Stimulated activated CD4-positive, alpha-beta T cell treated with anti-CD3 and anti-CD28 coated beads, Interleukin-4, amount 100 ng/mL, for 1 hour (primary cell): ENCODE measurements at regions not wholly inside any gene's neighbourhood (a gene's known extent, or its start where the extent isn't known, plus 50 kb on each side); places are given as distances from the start of the nearest gene placed in this dataset.
"Not testable (repeated sequence)": the region's sequence is repeated elsewhere in the genome, so short reads cannot be mapped to it uniquely, and the experiment has no call there.

ENCODE experiments used
- DNase-seq: peaks from one replicate; pipeline ENCODE4 v3.0.0-alpha.2; 2020

DNA sequence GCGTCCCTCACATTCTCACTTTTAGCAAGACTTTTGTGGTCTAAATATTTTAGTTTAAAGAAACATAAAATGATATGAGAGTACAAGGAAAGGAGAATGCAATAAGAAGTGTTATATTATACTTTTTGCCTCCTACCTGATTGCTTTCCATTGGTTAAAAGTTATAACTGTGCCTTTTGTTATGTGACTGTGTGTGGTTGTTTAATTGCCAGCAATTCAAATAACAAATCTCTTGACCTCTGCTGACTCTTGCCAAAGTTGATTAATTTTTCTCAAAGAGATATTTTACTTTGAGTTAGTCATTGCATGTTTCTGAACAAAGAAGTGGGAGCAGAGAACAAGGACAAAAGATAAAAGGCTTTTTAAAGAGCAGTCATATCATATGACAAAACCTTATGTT is 599.5 kb downstream of the SUCLG1 start:
- DNase-seq, result no peak

DNA sequence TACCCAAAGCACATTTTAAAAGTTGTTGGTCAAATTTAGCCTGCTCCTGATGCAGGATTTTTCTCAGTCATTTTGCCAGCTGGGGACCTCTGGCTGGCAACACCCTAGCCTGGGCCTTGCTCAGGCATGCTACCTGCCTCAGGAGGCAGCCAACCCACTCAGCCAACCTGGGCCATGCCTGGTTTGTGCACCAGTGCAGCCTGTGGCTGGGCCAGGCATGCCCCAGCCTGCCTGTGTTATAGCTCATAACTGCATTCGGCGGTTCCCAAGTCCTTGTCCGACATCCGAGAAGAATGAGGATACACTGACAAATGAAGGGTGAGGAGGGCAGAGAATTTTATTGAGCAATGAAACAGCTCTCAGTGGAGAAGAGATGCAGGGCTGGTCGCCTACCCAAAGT is 608.0 kb downstream of the SUCLG1 start:
- DNase-seq, result no peak

DNA sequence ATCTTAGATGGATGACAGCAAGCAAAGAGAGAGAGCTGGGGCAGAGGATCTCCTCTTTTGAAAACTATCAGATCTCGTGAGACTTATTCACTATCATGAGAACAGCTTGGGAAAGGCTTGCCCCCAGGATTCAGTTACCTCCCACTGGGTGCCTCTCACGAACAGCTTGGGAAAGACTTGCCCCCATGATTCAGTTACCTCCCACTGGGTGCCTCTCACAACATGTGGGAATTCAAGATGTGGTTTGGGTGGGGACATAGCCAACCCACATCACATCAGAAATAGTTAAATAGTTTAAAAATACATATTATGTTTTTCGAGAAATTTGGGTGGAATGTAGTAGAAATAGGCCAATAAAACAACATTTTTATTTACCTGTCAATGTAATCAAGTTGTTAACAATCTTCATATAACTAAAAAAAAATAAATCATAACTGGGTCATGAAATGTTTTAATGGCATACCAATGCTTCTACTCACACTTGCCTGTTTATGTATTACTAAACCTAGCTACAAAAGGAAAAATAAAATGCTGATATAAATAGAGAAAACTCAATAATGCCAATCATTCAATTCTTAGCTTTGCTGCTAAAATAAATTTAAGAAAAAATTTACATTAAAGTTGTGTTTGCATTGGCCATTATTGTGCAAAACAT is 608.9 kb downstream of the SUCLG1 start:
- no peak for DNase-seq

DNA sequence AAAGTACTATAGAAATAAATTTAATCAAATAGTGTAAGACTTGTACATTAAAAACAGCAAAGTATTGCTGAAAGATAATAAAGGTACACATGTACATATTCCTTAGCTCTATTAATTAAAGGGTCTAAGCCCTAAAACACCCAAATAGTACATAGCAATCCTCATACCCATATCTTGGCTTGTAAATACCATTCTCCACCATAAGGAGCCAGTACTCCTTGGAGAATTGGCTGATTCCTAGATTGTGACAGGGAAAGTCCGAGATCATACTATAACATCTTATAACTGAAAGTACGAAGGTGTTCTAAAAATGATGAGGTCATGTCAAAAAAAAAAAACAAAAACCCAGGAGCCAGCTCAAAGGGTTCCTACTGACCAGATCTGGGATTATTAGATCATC is 614.6 kb downstream of the SUCLG1 start:
- no peak for DNase-seq

DNA sequence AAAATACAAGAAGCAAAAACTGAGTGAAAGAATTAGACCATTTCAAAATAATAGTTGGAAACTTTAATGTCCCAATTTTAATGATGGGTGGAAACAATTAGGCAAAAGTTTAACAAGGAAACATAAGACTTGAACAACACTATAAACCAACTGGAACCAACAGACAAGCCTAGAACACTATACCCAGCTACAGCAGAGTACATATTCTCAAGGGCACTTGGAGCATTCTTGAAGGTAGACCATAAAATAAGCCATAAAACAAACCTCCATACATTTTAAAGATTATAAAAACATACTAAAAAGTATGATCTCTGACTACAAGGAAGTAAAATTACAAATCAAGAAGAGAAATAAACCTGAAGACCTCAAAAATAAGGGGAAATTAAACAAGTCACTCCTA is 616.7 kb downstream of the SUCLG1 start:
- DNase-seq, result no peak

DNA sequence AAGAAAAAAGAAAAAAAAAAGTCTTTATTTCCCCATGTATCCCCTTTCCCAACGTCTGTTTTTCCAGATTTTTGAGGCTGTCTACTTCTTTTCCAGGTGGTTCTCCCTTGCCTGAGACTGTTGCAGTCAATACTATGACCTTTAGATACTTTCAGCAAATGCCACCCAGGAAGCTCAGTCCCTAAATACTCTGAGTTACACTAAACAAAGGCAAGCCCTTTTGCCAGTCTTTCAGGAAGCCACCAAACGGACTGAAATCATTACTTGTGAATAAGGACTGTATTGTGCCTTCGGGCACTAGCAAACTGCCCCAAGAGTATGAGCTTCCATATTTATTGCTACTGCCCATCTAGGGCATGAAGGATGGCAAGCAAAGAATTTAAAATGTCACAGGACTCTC is 621.3 kb downstream of the SUCLG1 start:
- DNase-seq, result no peak

DNA sequence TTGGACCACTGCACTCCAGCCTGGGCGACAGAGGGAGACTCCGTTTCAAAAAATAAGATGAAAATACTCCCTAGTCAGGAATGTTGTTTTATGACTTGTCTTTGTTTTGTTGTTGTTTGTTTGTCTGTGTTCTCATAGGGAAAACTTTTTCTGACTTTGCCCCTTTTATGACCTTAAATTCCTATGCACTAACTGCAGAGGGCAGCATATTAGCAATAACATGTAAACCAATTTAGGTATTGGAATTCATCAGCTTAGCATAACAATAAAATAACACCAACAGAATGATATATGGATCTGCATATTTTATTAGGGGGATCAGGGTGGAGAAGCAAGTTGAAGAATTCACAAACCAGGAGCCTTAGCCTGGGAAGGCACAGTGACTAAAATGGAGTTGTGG is 631.5 kb downstream of the SUCLG1 start:
- no peak for DNase-seq

DNA sequence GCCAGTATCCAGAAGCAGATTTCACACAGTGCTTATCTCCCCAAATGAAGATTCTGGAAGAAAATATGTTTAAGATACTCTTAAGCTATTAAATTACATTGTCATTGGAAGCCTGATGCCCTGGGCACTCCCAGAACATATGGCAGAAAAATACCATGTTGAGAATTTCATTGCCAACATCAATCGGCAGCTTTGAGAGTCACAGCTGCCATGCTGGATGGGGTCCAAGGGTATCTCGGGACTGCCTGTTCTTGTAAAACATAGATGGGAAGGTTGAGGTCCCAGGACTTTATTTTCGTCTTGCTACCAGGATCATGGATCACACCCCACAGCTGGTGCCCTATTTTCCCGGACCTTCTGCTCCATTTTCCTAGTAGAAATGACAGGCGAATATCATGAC is 632.5 kb downstream of the SUCLG1 start:
- DNase-seq, result no peak

DNA sequence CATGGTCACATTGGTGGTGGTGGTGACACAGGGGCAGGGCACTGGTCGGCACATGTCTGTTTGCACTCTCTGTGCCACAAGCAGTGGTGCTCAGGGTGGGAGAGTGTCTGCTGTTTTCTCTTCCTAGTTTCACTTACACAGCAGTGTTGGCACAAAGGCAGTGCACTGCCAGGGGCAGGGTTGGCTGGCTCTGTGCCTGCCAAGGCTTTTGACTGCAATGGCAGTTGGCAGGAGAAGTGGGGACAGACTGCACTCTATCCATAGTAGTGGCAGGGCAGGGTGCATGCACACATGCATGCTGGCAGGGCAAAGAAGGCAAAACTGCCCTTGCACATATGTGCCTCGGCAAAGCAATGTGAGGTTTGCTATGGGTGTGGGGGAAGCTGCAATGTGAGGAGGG is 635.9 kb downstream of the SUCLG1 start:
- no peak for DNase-seq

DNA sequence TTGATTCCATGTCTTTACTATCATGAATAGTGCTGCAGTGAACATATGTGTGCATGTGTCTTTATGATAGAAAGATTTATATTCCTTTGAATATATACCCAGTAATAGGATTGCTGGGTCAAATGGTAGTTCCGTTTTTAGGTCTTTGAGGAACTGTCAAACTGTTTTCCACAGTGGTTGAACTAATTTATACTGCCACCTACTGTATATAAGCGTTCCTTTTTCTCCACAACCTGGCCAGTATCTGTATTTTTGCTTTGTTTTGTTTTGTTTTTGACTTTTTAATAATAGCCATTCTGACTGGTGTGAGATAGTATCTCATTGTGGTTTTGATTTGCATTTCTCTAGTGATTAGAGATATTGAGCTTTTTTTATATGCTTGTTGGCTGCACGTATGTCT is 641.6 kb downstream of the SUCLG1 start:
- DNase-seq, result no peak

DNA sequence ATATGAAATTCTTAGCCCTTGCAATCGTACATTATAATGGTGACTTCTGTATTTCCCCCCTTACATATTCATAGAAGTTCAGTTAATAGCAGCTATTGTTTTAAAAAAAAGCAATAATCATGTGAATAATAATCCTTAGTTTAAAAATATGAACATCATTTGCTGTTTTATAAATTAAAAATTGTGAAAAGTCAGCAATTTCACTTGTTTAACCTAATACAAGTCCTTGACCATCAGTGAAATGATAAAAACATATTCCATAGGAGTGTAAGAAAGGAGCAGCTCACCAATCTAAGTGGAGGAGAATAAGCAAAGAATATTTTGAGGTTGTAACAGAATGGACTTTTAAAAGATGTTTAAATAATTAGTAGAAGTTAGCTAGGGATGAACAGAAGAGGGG is 650.2 kb downstream of the SUCLG1 start:
- no peak for DNase-seq

DNA sequence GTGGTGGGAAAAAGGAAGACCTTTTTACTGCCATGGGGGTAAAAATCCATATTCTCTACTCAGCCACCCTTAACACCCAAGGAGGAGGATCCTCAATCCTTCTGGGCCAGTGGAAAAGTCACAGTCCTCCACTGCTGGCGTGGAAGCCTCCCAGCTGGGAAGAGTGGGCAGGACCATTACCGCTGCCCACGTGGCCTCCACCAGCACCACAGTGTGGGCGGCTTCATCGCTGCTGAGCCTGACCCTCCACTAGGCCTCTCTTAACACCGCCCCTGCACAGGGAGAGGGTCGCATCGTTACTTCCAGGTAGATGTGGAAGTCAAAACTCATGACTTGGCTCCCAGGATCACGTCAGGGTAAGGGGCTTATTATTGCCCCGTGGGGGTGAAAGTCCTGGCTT is 656.5 kb downstream of the SUCLG1 start:
- no peak for DNase-seq

DNA sequence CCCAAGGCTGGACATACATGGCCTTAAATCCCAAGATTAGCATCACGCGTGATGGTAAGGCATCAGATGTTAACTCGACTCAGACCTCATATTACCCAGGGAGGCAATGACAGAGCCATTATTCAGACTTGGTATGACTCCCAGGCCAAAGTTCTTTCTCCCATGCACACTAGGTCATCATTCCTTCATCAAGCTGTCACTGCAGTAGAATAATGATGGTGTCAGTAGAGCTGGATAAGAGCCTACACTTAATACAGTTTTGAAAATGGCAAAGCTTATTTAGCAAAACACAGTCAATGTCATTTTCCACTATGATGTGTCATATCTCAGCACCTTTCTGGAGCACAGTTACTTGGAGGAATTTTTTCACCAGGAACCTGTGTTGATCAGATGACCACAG is 663.3 kb downstream of the SUCLG1 start:
- no peak for DNase-seq

DNA sequence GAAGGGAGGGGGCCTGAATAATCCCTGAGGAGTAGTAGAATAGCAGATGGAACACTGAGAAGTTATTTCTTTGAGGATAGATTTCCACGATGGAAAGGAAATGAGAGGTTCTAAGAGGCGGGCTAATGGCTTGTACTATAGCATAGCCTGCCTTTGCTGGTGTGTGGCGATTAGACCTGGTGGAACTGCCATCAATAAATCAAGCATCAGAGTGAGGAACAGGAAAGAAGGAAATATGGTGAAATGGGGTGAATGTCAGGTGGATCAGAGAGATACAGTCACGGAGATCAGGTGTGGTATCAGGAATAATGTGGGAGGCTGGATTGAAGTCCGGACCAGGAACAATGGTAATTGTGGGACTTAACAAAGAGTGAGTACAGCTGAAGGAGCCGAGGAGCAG is 668.6 kb downstream of the SUCLG1 start:
- DNase-seq, result not testable (repeated sequence)

DNA sequence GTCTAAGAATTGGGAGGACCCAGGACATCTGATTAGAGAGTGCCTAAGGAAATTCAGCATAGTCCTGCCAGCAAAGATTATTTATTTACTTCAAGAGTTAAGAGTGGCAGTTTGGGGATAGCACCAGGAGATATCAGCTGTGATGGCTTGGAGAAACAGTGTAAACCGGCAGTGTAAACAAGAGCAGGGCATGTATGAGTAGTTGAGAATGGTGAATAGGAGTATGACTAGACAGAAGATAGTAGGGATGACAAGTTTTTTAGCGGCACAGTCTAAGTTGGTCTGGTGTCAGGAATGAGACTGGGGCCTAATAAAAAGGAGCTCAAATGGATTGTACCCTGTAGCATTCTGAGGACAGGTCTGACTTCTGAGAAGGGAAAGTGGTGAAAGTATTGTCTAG is 669.4 kb downstream of the SUCLG1 start:
- not testable (repeated sequence) for DNase-seq

DNA sequence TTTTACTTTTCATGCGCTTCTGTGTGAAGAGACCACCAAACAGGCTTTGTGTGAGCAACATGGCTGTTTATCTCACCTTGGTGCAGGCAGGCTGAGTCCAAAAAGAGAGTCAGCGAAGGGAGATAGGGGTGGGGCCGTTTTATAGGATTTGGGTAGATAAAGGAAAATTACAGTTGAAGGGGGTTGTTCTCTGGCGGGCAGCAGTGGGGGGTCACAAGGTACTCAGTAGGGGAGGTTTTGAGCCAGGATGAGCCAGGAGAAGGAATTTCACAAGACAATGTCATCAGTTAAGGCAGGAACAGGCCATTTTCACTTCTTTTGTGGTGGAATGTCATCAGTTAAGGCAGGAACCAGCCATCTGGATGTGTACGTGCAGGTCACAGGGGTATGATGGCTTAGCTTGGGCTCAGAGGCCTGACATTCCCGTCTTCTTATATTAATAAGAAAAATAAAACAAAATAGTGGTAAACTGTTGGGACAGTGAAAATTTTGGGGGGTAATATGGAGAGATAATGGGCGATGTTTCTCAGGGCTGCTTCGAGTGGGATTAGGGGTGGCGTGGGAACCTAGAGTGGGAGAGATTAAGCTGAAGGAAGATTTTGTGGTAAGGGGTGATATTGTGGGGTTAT is 670.0 kb downstream of the SUCLG1 start:
- DNase-seq, result not testable (repeated sequence)

DNA sequence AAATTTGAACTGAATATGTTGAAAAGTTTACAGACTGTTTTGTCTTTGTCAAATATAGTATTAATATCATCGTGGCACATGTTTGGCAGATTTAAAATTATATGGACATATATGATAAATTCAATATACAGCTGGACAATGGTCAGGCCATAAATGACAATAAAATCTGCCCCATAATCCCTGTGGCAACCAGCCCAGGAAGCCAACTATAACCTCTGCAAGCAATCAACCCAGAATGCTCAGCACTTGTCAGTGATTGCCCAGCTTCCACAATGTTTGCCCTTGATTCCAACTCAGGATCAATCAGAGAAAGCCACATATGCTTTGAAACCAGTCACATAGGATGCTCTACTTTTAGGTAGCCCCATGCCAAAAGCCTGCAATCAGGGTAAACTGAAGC is 671.9 kb downstream of the SUCLG1 start:
- no peak for DNase-seq

DNA sequence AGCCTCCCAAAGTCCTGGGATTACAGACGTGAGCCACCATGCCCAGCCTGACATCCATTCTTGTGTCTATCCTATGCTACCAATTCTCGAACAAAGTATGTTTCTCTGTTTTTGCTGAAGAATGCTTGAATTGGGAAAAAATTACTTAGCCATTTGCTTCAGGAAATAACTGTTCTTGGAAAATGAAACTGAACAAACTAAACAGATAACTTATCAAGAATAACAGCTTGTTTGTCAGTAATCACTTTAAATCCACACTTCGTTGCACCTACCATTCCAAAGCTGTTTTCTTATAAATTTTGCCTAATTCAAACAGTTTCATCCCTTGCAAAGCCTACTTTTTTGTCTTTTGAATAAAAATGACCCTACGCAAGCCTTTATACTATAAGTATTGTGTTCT is 672.9 kb downstream of the SUCLG1 start:
- DNase-seq, result no peak

DNA sequence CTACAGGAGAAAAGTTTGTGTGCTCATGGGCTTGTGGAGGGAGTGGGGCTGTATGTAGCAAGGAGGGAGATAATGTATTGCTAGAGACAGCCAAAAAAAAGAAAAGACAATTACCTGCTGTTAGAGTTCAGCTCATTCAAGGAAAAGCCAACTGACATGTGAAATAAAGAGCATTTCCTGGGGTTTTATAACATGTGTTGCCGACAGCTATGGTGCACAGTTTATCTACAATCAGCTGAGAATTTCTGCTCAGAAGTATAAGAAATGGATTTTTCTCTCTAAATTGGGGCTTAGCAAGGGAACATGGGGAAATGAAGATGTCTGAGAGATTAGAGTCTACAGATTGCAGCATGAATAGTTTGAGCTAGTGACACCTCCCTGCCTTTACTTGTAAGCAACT is 674.1 kb downstream of the SUCLG1 start:
- no peak for DNase-seq

DNA sequence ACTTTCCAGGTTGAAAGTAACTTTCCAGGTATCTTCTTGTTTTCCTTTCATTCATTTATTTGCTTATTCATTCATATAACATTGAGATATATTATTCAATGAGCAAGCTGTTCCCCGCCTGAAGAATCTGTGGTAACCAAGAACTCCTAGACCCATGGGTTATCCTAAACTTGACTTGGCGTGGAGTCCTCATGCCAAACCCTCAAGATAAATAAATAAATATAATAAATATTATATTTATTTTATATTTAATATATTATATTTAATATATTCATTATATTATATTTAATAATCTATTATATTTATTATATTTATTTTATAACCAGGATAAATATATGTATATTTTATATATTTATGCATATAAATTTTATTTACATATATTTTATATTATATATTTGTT is 674.8 kb downstream of the SUCLG1 start:
- DNase-seq, result no peak

DNA sequence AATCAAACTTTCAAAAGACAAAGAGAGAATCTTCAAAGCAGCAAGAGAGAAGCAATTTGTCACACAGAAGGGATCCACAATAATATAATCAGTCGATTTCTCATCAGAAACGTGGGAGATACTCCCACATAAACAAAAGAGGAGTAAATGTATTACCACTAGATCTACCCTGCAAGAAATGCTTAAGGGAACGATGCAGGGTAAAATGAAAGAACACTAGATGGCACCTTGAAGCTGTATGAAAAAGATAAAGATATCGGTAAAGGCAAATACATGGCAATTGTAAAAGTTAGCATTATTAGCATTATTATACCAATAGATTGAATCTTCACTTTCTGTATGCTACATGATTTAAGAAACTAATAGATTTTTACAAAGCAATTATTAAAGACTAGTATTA is 677.0 kb downstream of the SUCLG1 start:
- no peak for DNase-seq

DNA sequence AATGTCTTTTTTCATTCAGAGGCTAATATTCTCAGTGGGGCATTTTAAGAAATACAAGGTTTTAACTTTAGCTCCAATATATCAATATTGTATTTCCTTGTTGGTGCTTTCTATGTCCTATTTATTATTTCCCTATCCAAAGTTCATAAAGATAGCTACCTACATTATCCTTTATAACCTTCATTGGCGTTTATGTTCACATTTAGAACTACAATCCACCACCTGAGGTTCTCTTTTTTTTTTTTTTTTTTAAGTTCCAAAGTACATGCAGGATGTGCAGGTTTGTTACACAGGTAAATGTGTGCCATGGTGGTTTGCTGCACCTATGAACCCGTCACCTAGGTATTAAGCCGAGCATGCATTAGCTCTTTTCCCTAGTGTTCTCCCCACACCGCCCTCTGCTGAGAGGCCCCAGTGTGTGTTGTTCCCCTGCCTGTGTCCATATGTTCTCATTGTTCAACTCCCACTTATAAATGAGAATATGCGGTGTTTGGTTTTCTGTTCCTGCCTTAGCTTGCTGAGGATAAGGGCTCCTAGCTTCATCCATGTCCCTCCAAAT is 694.6 kb downstream of the SUCLG1 start:
- no peak for DNase-seq

DNA sequence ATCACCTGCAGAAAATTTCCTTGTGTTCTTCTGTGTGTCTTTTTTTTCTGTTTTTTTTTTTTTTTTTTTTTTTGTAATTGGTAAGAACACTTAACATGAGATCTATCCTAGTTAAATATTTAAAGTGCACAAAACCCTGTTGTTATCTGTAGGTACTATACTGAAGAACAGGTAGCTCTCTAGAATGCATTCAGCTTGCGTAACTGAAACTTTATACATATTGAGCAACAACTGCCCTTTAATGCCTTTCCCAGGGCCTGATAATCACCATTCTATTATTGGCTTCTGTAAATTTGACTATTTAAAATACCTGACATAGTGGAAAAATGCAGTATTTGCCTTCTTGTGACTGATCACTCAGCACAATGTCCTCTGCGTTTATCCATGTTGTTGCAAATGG is 701.8 kb downstream of the SUCLG1 start:
- DNase-seq, result no peak

DNA sequence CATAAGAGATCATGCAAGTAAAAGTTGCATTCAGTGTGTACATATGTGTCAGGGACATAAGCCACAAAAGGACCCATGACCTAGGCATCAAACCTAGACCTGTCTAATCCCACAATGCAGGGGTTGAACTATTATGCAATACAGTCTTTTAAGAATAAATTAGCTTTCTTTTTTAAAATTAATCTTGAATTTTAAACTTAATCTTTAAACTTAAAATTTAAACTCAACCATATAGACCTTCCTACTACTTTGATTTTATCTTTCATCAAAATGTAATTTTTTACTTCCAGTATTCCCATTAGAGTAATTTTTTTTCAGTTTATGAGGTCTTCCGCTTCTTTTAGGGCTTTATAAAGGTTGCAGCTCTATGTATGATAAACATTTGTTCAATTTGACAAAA is 702.9 kb downstream of the SUCLG1 start:
- DNase-seq, result no peak

DNA sequence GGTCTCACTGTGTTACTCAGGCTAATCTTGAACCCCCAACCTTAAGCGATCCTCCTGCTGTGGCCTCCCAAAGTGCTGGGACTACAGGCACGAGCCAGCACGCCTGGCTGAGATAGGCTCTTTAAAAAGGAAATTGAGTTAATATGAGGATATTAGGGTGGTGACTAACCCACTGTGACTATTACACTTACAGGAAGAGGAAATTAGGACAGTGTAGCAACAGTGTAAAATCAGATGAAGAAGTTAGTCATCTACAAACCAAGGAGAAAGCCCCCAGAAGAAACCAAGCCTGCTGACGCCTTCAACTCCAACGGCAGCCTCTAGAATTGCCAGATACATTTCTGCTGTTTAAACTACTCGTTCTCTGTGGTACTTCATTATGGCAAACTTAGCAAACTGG is 711.9 kb downstream of the SUCLG1 start:
- DNase-seq, result no peak
